Neural cell (in vitro differentiated cells): ENCODE measurements at regions not wholly inside any gene's neighbourhood (a gene's known extent, or its start where the extent isn't known, plus 50 kb on each side); places are given as distances from the start of the nearest gene placed in this dataset.

Experiments used
- EP300 ChIP-seq: fragments of 450-650 bp; conservative IDR thresholded peaks from 2 replicates; pipeline ENCODE4 v1.6.1; 2014; ENCODE audit warnings: antibody characterized with exemption, mild to moderate bottlenecking, moderate library complexity; ENCODE audit not compliant: poor library complexity, severe bottlenecking
- EZH2 ChIP-seq: fragments of 200-600, 300-800 bp; shearing (Covaris generic), sonication (generic); IDR thresholded peaks from 2 replicates; pipeline ENCODE4 v1.6.1; 2014; ENCODE audit warnings: antibody characterized with exemption, low read length, borderline replicate concordance, mild to moderate bottlenecking; ENCODE audit not compliant: insufficient read depth, poor library complexity, severe bottlenecking
- MXI1 ChIP-seq: fragments of 450-650 bp; conservative IDR thresholded peaks from 2 replicates; pipeline ENCODE4 v1.6.1; 2014; ENCODE audit warnings: antibody characterized with exemption, mild to moderate bottlenecking; ENCODE audit not compliant: poor library complexity, severe bottlenecking
- POLR2AphosphoS5 ChIP-seq: IDR thresholded peaks from 2 replicates; pipeline ENCODE4 v1.6.1; 2012
- RAD21 ChIP-seq: fragments of 450-650 bp; conservative IDR thresholded peaks from 2 replicates; pipeline ENCODE4 v1.6.1; 2014; ENCODE audit warnings: antibody characterized with exemption, mild to moderate bottlenecking, moderate library complexity
- TF ChIP-seq, protein P1 (sequence below): fragments of 450-650 bp; IDR thresholded peaks from 2 replicates; pipeline ENCODE4 v1.5.1; 2014; ENCODE audit warnings: antibody characterized with exemption, mild to moderate bottlenecking, moderate library complexity; ENCODE audit not compliant: poor library complexity, severe bottlenecking
- TF ChIP-seq, protein P2 (sequence below): IDR thresholded peaks from 2 replicates; pipeline ENCODE4 v1.6.1; 2012; ENCODE audit warnings: borderline replicate concordance

- TF ChIP-seq, protein P1, sequence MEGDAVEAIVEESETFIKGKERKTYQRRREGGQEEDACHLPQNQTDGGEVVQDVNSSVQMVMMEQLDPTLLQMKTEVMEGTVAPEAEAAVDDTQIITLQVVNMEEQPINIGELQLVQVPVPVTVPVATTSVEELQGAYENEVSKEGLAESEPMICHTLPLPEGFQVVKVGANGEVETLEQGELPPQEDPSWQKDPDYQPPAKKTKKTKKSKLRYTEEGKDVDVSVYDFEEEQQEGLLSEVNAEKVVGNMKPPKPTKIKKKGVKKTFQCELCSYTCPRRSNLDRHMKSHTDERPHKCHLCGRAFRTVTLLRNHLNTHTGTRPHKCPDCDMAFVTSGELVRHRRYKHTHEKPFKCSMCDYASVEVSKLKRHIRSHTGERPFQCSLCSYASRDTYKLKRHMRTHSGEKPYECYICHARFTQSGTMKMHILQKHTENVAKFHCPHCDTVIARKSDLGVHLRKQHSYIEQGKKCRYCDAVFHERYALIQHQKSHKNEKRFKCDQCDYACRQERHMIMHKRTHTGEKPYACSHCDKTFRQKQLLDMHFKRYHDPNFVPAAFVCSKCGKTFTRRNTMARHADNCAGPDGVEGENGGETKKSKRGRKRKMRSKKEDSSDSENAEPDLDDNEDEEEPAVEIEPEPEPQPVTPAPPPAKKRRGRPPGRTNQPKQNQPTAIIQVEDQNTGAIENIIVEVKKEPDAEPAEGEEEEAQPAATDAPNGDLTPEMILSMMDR = no peak
- TF ChIP-seq, protein P2, sequence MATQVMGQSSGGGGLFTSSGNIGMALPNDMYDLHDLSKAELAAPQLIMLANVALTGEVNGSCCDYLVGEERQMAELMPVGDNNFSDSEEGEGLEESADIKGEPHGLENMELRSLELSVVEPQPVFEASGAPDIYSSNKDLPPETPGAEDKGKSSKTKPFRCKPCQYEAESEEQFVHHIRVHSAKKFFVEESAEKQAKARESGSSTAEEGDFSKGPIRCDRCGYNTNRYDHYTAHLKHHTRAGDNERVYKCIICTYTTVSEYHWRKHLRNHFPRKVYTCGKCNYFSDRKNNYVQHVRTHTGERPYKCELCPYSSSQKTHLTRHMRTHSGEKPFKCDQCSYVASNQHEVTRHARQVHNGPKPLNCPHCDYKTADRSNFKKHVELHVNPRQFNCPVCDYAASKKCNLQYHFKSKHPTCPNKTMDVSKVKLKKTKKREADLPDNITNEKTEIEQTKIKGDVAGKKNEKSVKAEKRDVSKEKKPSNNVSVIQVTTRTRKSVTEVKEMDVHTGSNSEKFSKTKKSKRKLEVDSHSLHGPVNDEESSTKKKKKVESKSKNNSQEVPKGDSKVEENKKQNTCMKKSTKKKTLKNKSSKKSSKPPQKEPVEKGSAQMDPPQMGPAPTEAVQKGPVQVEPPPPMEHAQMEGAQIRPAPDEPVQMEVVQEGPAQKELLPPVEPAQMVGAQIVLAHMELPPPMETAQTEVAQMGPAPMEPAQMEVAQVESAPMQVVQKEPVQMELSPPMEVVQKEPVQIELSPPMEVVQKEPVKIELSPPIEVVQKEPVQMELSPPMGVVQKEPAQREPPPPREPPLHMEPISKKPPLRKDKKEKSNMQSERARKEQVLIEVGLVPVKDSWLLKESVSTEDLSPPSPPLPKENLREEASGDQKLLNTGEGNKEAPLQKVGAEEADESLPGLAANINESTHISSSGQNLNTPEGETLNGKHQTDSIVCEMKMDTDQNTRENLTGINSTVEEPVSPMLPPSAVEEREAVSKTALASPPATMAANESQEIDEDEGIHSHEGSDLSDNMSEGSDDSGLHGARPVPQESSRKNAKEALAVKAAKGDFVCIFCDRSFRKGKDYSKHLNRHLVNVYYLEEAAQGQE = no peak
- TF ChIP-seq EP300 (no peak), RAD21 (no peak), MXI1 (no peak), POLR2AphosphoS5 (no peak), EZH2 (no peak)
Observed at GRCh38 chrX:122770581-122770980, 413.5 kb upstream of the GRIA3 start.
